ENCODE measurements at regions not wholly inside any gene's neighbourhood (a gene's known extent, or its start where the extent isn't known, plus 50 kb on each side); places are given as distances from the start of the nearest gene placed in this dataset.

GRCh38 chr1:199866210-199866617, 161.3 kb upstream of the NR5A2 start:
- Histone ChIP-seq H3K9me3 (ENCODE audit: control insufficient read depth, insufficient read depth, low read length) (no peaks in the 10 kb centered on the region), H3K27me3 (ENCODE audit: control insufficient read depth, insufficient read depth, low read length) (no peaks in the 10 kb centered on the region), H3K36me3 (ENCODE audit: control insufficient read depth, insufficient read depth, low read length) (no peaks in the 10 kb centered on the region), H3K4me1 (ENCODE audit: control insufficient read depth, insufficient read depth, low read length) (peaks cover 4% of the 10 kb centered on the region), H3K27ac (ENCODE audit: low read length) (no peak overlapping the region), H3K4me3 (ENCODE audit: low read length) (no peak overlapping the region)
- no peak for DNase-seq (ENCODE audit: low read depth, low spot score)
- no CpG with 5 or more reads among the region's 5 CpGs for WGBS (ENCODE audit: insufficient coverage, insufficient read length)

DNA sequence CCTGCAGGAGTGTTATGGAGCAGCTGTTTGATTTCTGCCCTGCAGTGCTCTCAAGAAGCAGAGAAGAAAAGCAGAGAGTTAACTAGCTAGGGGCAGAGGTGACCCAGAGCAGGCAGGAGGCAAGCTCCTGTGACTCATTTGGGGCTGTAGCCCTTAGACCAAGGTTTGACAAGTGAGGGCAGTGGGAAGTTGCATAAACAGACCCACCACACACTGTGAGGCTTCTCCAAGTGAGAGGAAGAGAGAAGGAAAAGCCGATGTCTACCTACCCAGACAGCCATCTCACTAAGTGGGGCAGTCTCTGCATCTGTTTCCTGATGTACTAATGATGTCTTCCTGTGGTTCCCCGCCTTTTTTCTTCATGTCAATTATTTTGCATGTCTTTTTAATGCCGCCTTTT, 159.9 kb upstream of the NR5A2 start:
- no peak for DNase-seq (ENCODE audit: low read depth, low spot score)
- no peaks in the 10 kb centered on the region for H3K27me3 ChIP-seq (ENCODE audit: control insufficient read depth, insufficient read depth, low read length)
- H3K9me3 ChIP-seq (ENCODE audit: control insufficient read depth, insufficient read depth, low read length): no peaks in the 10 kb centered on the region
- H3K4me1 ChIP-seq (ENCODE audit: control insufficient read depth, insufficient read depth, low read length): peaks cover 4% of the 10 kb centered on the region
- no peak overlapping the region for H3K27ac ChIP-seq (ENCODE audit: low read length)
- WGBS (ENCODE audit: insufficient coverage, insufficient read length): no CpG with 5 or more reads among the region's 3 CpGs
- H3K4me3 ChIP-seq (ENCODE audit: low read length): no peak overlapping the region
- H3K36me3 ChIP-seq (ENCODE audit: control insufficient read depth, insufficient read depth, low read length): no peaks in the 10 kb centered on the region

GRCh38 chr1:199868777-199869176, 158.7 kb upstream of the NR5A2 start:
- WGBS (ENCODE audit: insufficient coverage, insufficient read length): no CpG with 5 or more reads among the region's 3 CpGs
- H3K4me3 ChIP-seq (ENCODE audit: low read length): no peak overlapping the region

DNA sequence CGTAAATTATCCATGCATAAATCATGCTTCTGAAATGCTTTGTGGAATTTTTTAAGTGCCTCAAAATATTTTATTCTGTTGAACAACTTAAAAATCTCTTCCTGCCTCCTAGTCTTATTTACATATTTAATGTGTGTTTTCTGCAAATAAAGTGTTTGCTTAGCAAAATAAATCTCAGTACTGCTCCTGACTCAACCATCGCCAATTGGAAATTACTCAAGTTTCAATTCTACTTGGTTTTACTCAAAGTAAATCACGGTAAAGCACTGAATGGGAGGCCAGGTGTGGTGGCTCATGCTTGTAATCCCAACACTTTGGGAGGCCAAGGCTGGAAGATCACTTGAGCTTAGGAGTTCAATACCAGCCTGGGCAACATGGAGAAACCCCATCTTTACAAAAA, 152.2 kb upstream of the NR5A2 start:
- H3K27me3 ChIP-seq (ENCODE audit: control insufficient read depth, insufficient read depth, low read length): no peaks in the 10 kb centered on the region

More at GRCh38 chr1:199868777-199869176, 158.7 kb upstream of the NR5A2 start:
- H3K27ac ChIP-seq (ENCODE audit: low read length): no peak overlapping the region
- no peaks in the 10 kb centered on the region for H3K27me3 ChIP-seq (ENCODE audit: control insufficient read depth, insufficient read depth, low read length)
- DNase-seq (ENCODE audit: low read depth, low spot score): no peak
- no peaks in the 10 kb centered on the region for H3K36me3 ChIP-seq (ENCODE audit: control insufficient read depth, insufficient read depth, low read length)
- no peaks in the 10 kb centered on the region for H3K9me3 ChIP-seq (ENCODE audit: control insufficient read depth, insufficient read depth, low read length)
- peaks cover 4% of the 10 kb centered on the region for H3K4me1 ChIP-seq (ENCODE audit: control insufficient read depth, insufficient read depth, low read length)

DNA sequence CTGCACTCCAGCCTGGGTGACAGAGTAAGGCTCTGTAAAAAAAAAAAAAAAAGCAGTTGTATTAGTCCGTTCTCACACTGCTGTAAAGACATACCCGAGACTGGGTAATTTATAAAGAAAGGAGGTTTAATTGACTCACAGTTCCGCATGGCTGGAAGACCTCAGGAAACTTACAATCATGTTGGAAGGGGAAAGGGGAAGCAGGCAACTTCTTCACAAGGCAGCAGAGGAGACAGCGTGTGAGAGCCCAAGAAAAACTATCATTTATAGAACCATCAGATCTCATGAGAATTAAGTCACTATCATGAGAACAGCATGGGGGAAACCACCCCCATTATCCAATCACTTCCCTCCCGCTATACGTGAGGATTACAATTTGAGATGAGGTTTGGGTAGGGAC, 151.7 kb upstream of the NR5A2 start:
- Histone ChIP-seq H3K4me3 (ENCODE audit: low read length) (no peak overlapping the region), H3K9me3 (ENCODE audit: control insufficient read depth, insufficient read depth, low read length) (no peaks in the 10 kb centered on the region), H3K36me3 (ENCODE audit: control insufficient read depth, insufficient read depth, low read length) (no peaks in the 10 kb centered on the region), H3K4me1 (ENCODE audit: control insufficient read depth, insufficient read depth, low read length) (no peaks in the 10 kb centered on the region), H3K27ac (ENCODE audit: low read length) (no peak overlapping the region), H3K27me3 (ENCODE audit: control insufficient read depth, insufficient read depth, low read length) (no peaks in the 10 kb centered on the region)
- DNase-seq (ENCODE audit: low read depth, low spot score): no peak
- no CpG with 5 or more reads among the region's 6 CpGs for WGBS (ENCODE audit: insufficient coverage, insufficient read length)

More for the DNA sequence above, 152.2 kb upstream of the NR5A2 start:
- Histone ChIP-seq H3K36me3 (ENCODE audit: control insufficient read depth, insufficient read depth, low read length) (no peaks in the 10 kb centered on the region), H3K4me3 (ENCODE audit: low read length) (no peak overlapping the region), H3K27ac (ENCODE audit: low read length) (no peak overlapping the region), H3K4me1 (ENCODE audit: control insufficient read depth, insufficient read depth, low read length) (no peaks in the 10 kb centered on the region), H3K9me3 (ENCODE audit: control insufficient read depth, insufficient read depth, low read length) (no peaks in the 10 kb centered on the region)
- no peak for DNase-seq (ENCODE audit: low read depth, low spot score)
- no CpG with 5 or more reads among the region's 3 CpGs for WGBS (ENCODE audit: insufficient coverage, insufficient read length)

- H3K36me3 ChIP-seq (ENCODE audit: control insufficient read depth, insufficient read depth, low read length): no peaks in the 10 kb centered on the region
- no peak for DNase-seq (ENCODE audit: low read depth, low spot score)
- no peak overlapping the region for H3K4me3 ChIP-seq (ENCODE audit: low read length)
- no CpG with 5 or more reads among the region's 7 CpGs for WGBS (ENCODE audit: insufficient coverage, insufficient read length)
- no peak overlapping the region for H3K27ac ChIP-seq (ENCODE audit: low read length)
- H3K4me1 ChIP-seq (ENCODE audit: control insufficient read depth, insufficient read depth, low read length): no peaks in the 10 kb centered on the region
- H3K27me3 ChIP-seq (ENCODE audit: control insufficient read depth, insufficient read depth, low read length): no peaks in the 10 kb centered on the region
- H3K9me3 ChIP-seq (ENCODE audit: control insufficient read depth, insufficient read depth, low read length): no peaks in the 10 kb centered on the region
These were observed 149.8 kb upstream of the NR5A2 start for GRCh38 chr1:199877526-199878384.

- WGBS (ENCODE audit: insufficient coverage, insufficient read length): no CpG with 5 or more reads among the region's 4 CpGs
These were observed 148.7 kb upstream of the NR5A2 start for GRCh38 chr1:199878823-199879222.

GRCh38 chr1:199898654-199899053, 128.9 kb upstream of the NR5A2 start:
- Histone ChIP-seq H3K9me3 (ENCODE audit: control insufficient read depth, insufficient read depth, low read length) (no peaks in the 10 kb centered on the region), H3K27ac (ENCODE audit: low read length) (no peak overlapping the region)
- no CpG with 5 or more reads among the region's 1 CpG for WGBS (ENCODE audit: insufficient coverage, insufficient read length)

More at GRCh38 chr1:199878823-199879222, 148.7 kb upstream of the NR5A2 start:
- Histone ChIP-seq H3K9me3 (ENCODE audit: control insufficient read depth, insufficient read depth, low read length) (no peaks in the 10 kb centered on the region), H3K27me3 (ENCODE audit: control insufficient read depth, insufficient read depth, low read length) (no peaks in the 10 kb centered on the region), H3K27ac (ENCODE audit: low read length) (no peak overlapping the region), H3K36me3 (ENCODE audit: control insufficient read depth, insufficient read depth, low read length) (no peaks in the 10 kb centered on the region), H3K4me3 (ENCODE audit: low read length) (no peak overlapping the region), H3K4me1 (ENCODE audit: control insufficient read depth, insufficient read depth, low read length) (no peaks in the 10 kb centered on the region)
- no peak for DNase-seq (ENCODE audit: low read depth, low spot score)

DNA sequence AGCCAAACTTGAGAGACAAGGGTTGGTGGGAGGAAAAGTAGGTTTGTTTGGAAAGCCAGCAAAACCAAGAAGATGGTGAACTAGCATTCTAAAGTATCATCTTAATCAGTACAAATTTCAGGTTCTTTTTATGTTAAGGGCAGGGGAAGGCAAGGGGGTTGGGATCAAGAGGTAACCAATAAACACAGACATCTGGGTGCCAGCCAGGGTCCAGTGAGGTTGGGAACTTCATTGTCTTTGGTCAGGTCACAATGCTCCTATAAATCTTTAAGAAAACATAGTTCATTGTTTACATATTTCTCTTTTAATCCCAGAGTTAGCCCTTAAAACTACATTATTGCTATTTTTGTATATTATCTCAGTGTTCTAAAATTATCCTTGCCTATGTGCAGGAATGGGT, 126.2 kb upstream of the NR5A2 start:
- no peak overlapping the region for H3K4me3 ChIP-seq (ENCODE audit: low read length)
- no peak for DNase-seq (ENCODE audit: low read depth, low spot score)

More at GRCh38 chr1:199898654-199899053, 128.9 kb upstream of the NR5A2 start:
- no peak overlapping the region for H3K4me3 ChIP-seq (ENCODE audit: low read length)
- H3K36me3 ChIP-seq (ENCODE audit: control insufficient read depth, insufficient read depth, low read length): no peaks in the 10 kb centered on the region
- no peak for DNase-seq (ENCODE audit: low read depth, low spot score)
- H3K4me1 ChIP-seq (ENCODE audit: control insufficient read depth, insufficient read depth, low read length): no peaks in the 10 kb centered on the region
- H3K27me3 ChIP-seq (ENCODE audit: control insufficient read depth, insufficient read depth, low read length): no peaks in the 10 kb centered on the region

GRCh38 chr1:199907361-199907760, 120.1 kb upstream of the NR5A2 start:
- WGBS (ENCODE audit: insufficient coverage, insufficient read length): no CpG with 5 or more reads among the region's 2 CpGs
- DNase-seq (ENCODE audit: low read depth, low spot score): no peak
- Histone ChIP-seq H3K4me1 (ENCODE audit: control insufficient read depth, insufficient read depth, low read length) (no peaks in the 10 kb centered on the region), H3K27ac (ENCODE audit: low read length) (no peak overlapping the region), H3K4me3 (ENCODE audit: low read length) (no peak overlapping the region), H3K36me3 (ENCODE audit: control insufficient read depth, insufficient read depth, low read length) (no peaks in the 10 kb centered on the region), H3K27me3 (ENCODE audit: control insufficient read depth, insufficient read depth, low read length) (no peaks in the 10 kb centered on the region), H3K9me3 (ENCODE audit: control insufficient read depth, insufficient read depth, low read length) (no peaks in the 10 kb centered on the region)

More for the DNA sequence above, 126.2 kb upstream of the NR5A2 start:
- Histone ChIP-seq H3K27ac (ENCODE audit: low read length) (no peak overlapping the region), H3K4me1 (ENCODE audit: control insufficient read depth, insufficient read depth, low read length) (no peaks in the 10 kb centered on the region), H3K36me3 (ENCODE audit: control insufficient read depth, insufficient read depth, low read length) (no peaks in the 10 kb centered on the region), H3K27me3 (ENCODE audit: control insufficient read depth, insufficient read depth, low read length) (no peaks in the 10 kb centered on the region), H3K9me3 (ENCODE audit: control insufficient read depth, insufficient read depth, low read length) (no peaks in the 10 kb centered on the region)

GRCh38 chr1:199909137-199909536, 118.4 kb upstream of the NR5A2 start:
- H3K9me3 ChIP-seq (ENCODE audit: control insufficient read depth, insufficient read depth, low read length): no peaks in the 10 kb centered on the region
- H3K27me3 ChIP-seq (ENCODE audit: control insufficient read depth, insufficient read depth, low read length): no peaks in the 10 kb centered on the region
- H3K36me3 ChIP-seq (ENCODE audit: control insufficient read depth, insufficient read depth, low read length): no peaks in the 10 kb centered on the region
- H3K4me3 ChIP-seq (ENCODE audit: low read length): no peak overlapping the region
- no peaks in the 10 kb centered on the region for H3K4me1 ChIP-seq (ENCODE audit: control insufficient read depth, insufficient read depth, low read length)
- WGBS (ENCODE audit: insufficient coverage, insufficient read length): no CpG with 5 or more reads among the region's 5 CpGs
- no peak for DNase-seq (ENCODE audit: low read depth, low spot score)
- no peak overlapping the region for H3K27ac ChIP-seq (ENCODE audit: low read length)
